ENCODE measurements at regions not wholly inside any gene's neighbourhood (a gene's known extent, or its start where the extent isn't known, plus 50 kb on each side); places are given as distances from the start of the nearest gene placed in this dataset.
"Not testable (repeated sequence)": the region's sequence is repeated elsewhere in the genome, so short reads cannot be mapped to it uniquely, and the experiment has no call there.

- no peak for TF ChIP-seq PPARA (CRISPR knock-in tag; IDR thresholded peaks at IDR 0.05; ENCODE audit: borderline replicate concordance)
- TF ChIP-seq ZNF8 (CRISPR knock-in tag; IDR thresholded peaks at IDR 0.05) = no peak
- no peak for TF ChIP-seq TOX (CRISPR knock-in tag; IDR thresholded peaks at IDR 0.05; ENCODE audit: borderline replicate concordance)
- no peak for TF ChIP-seq ZC3H10 (CRISPR knock-in tag; IDR thresholded peaks at IDR 0.05)
- TF ChIP-seq CSRNP3 (CRISPR knock-in tag; IDR thresholded peaks at IDR 0.05) = no peak
- TF ChIP-seq TSHZ2 (CRISPR knock-in tag; IDR thresholded peaks at IDR 0.05) = no peak
- no peak for TF ChIP-seq PATZ1 (CRISPR knock-in tag; IDR thresholded peaks at IDR 0.05; ENCODE audit: borderline replicate concordance)
- no peak for TF ChIP-seq SNAI2 (CRISPR knock-in tag; IDR thresholded peaks at IDR 0.05)
- TF ChIP-seq ZNF565 (CRISPR knock-in tag; conservative IDR thresholded peaks at IDR 0.05; ENCODE audit: low read depth) = no peak
- no peak for TF ChIP-seq ZNF70 (CRISPR knock-in tag; IDR thresholded peaks at IDR 0.05)
- no peak for TF ChIP-seq POU6F1 (CRISPR knock-in tag; IDR thresholded peaks at IDR 0.05; ENCODE audit: borderline replicate concordance, low read depth)
- no peak for TF ChIP-seq CREB5 (CRISPR knock-in tag; IDR thresholded peaks at IDR 0.05; ENCODE audit: low read depth)
- no peak for TF ChIP-seq ISL1 (CRISPR knock-in tag; IDR thresholded peaks at IDR 0.05)
- no peak for TF ChIP-seq OSR1 (CRISPR knock-in tag; IDR thresholded peaks at IDR 0.05)
- no peak for ATAC-seq
Measured at GRCh38 chr20:48502016-48502415, 325.8 kb downstream of the PREX1 start.

- not testable (repeated sequence) for ATAC-seq
Measured at GRCh38 chr20:48500900-48501299, 326.9 kb downstream of the PREX1 start.

- ATAC-seq = not testable (repeated sequence)
Measured at GRCh38 chr20:48498939-48499338, 328.9 kb downstream of the PREX1 start.

- not testable (repeated sequence) for ATAC-seq
Measured at GRCh38 chr20:48498125-48498524, 329.7 kb downstream of the PREX1 start.

- TF ChIP-seq RARB (CRISPR knock-in tag; IDR thresholded peaks at IDR 0.05) = no peak
- no peak for TF ChIP-seq CSRNP3 (CRISPR knock-in tag; IDR thresholded peaks at IDR 0.05)
- TF ChIP-seq OSR1 (CRISPR knock-in tag; IDR thresholded peaks at IDR 0.05) = no peak
- TF ChIP-seq ZC3H10 (CRISPR knock-in tag; IDR thresholded peaks at IDR 0.05) = no peak
- ATAC-seq = no peak
Measured at GRCh38 chr20:48493966-48494365, 333.8 kb downstream of the PREX1 start.

- ATAC-seq = not testable (repeated sequence)
Measured at GRCh38 chr20:48493331-48493730, 334.5 kb downstream of the PREX1 start.

Data from SK-N-SH treated with all-trans-retinoic acid at 6 μM for 48 hours (cell line).